Activated CD4-positive, CD25-positive, alpha-beta regulatory T cell treated with anti-CD3 and anti-CD28 coated beads, Interleukin-2, amount 50 U/mL, for 24 hours (primary cell): ENCODE measurements at regions not wholly inside any gene's neighbourhood (a gene's known extent, or its start where the extent isn't known, plus 50 kb on each side); places are given as distances from the start of the nearest gene placed in this dataset.
"Not testable (repeated sequence)": the region's sequence is repeated elsewhere in the genome, so short reads cannot be mapped to it uniquely, and the experiment has no call there.

Experiments used
- ATAC-seq, 2 donors: fragments of 150-1000 bp; cut with Tn5 transposase; one replicate each; pipeline ENCODE4 v1.10.0; 2021; ENCODE audit warnings: mild to moderate bottlenecking in 1 of 2, moderate library complexity in 1 of 2

DNA sequence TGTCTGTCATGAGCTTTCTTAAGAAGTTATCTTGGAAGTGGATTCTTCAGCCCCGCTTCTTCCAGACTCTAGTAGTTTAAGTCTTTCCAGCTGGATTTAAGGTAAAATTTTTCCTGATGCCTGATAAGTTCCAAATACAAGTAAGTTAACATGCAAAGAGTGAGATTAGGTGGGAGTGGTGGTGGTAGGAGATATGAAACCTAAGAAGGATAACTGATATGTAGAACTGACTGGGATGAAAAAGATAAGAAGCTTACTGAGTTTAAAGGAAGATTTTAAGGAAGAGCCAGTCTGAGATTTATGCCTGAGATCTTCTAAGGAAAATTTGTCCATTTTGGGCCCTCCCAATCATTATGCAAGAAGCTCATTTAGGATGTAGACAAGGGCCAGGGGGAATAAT is 250.9 kb upstream of the SYT10 start:
- no peak for ATAC-seq

DNA sequence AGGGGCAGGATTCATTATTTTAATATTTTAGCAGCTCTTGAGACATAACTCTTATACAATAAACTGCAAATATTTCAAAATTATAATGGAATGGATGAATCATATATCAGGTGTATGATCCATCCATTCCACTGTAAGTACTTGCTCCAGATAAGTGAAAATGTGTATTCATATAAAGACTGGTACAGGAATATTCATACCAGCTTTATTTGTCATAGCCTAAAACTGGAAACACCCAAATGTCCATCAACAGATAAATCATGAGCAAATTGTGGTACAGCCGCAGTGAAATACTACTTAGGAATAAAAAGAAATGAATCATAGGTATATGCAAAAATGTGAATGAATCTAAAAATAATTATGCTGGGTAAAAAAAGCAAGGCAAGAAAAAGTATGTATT is 263.6 kb upstream of the SYT10 start:
- no peak for ATAC-seq

DNA sequence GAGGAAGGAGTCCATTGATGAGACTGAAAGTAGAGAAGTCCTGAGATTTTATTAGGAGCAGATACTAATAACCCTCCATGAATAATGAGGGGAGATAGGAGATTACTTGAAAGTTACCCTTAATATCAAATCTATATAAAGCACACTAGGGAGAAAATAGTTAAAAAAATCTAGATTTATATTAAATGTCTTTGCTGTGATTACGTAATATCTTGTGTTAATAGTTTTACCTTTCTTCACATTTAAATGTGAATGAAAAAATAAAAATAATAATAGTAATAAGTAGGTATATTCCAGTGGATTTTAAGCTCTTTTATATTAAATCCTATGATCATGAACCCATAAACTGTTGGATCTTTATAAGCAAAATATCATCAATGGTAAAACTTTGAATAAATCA is 267.3 kb upstream of the SYT10 start:
- no peak for ATAC-seq

DNA sequence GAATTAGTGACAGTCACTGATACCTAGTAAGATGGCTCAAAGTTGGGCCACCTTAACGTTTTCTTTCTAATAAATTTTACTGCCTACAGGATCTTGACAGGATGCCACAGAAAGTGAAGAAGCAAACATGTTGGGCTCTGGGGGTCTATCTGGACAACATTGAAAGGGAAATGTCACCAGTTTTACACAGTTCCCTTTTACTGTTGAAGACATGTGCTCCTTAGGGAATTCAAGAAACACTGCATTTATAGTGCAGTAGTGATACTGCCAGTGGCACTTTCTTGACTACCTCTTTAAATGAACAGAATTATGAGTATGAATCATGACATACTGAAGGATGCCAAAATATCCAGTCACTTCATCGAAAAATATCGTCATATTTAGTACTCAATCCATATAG is 269.3 kb upstream of the SYT10 start:
- no peak for ATAC-seq

DNA sequence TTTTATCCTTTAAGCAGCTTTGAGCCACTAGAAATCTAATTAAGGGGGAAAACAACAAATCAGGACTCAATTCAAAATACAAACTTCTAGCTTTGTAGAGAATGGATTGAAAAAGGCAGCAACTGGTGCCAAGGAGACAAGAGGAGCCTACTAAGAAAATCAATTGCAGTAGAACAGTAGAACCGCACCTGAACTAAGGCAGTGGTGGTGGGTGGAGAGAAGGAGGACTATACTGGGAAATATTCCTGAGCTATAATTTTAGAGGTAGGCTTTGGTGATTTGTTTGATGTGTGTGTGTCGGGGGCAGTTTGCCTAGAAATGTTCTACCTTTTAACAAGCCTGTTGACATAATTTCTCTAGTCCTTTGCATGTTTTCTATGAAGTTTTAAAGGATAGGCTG is 270.9 kb upstream of the SYT10 start:
- no peak for ATAC-seq

DNA sequence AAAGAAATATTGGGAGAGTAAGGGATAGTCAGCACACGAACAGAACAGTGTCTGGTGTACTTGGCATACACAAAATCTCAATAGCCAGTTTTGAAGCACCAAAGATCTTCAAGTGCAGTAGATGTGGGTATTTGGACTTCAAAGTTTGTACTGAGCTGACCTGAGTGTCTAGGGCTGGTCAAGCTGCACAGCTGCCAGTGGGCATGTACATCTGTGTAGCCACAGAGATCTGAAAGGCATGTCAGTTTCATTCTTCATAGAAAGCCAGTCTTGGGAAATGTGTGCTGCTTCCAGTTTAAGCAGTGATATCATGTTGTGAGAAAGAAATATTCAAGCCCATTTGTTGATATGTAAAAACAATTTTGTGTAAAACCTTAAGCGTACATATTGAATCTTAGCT is 279.0 kb upstream of the SYT10 start:
- ATAC-seq = no peak

DNA sequence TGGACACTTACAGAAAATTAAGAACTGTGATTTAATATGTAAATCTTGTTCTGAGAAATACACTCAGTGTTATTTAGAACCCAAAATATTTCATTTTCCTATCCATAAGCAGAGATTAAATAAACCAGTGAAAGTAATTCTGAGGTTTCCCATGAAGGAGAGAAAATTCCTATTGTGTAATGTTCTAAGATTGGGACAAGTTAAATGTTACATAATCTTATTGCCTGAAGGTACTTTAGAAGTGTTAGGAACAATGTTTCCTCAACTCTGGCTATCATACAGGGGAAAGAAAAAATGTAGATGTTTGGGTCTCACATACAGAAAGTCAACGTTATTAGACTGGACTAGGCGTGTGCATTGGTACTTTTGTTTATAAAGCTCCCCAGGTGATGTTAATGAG is 281.9 kb upstream of the SYT10 start:
- no peak for ATAC-seq

DNA sequence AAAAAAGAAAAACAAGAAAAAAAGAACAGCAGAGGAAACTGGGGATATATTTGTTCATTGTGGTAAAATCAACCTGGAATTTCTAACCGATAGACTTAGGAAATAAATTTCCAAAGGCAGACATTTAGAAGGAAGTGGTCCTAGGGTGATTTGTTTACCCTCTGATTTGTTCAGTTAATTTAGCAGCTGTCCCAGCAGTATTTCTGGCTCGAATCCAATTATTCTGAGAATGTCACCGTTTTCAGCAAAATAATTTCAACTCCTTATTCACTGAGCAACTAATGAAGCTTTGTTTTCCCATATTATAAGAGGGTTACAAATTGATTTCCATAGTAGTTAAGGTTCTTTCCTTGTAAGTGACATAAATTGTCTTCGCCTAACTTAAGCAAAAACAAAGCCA is 285.2 kb upstream of the SYT10 start:
- ATAC-seq = no peak

DNA sequence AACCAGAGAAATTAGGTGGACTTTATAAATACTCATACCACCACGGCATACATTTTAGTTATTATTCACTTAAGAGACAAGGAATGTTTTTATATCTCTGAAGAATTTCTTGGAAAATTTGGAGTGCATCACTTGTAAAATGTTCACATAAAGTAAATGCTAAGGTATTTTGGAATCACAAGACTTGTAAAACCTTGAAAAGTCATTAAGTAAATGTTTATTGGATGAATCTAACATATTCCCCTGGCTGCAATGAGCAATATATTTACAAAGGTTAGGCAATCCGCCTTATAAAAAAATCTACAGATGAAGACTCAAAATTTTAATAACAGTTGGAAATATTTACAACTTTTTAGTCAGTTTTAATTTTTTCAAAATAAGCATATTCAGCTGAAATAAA is 287.4 kb upstream of the ALG10 start:
- ATAC-seq = no peak

DNA sequence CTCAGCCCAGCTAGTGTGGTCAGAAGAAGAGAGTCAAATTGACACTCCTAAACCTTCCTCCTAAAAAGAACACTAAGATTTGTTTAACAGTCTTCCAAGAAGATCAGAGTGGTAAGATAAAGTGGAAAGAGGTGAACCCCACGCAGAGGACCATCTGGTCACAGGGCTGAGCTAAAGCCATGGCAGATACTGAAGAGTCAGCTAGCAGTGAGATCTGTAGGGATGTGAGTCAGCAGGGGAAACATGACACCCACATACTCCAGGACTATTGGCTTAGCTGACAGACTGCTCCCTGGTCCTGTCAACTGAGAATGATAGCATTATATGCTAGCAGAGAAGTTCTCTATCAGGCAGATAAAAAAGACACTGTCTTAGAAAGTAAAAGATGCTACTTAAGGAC is 269.4 kb upstream of the ALG10 start:
- ATAC-seq = no peak

DNA sequence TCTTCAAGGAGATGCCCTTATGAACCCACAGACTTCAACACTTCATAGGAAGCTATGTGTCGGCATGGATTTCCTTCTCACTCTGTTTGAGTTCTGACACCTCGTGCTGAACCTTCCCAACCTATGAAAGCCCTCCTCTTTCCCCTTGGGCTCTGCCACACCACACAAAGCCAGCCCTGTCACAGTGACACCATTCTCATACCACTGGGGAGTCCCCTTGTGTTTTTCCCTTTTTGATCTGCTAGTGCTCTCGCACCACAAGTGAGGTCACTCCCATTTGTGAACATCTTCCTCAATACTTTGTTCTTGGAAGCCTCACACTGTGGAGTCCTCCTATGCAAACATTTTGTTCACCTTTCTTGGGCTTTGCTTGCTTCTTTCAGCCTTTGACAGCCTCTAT is 264.6 kb upstream of the ALG10 start:
- ATAC-seq = no peak

DNA sequence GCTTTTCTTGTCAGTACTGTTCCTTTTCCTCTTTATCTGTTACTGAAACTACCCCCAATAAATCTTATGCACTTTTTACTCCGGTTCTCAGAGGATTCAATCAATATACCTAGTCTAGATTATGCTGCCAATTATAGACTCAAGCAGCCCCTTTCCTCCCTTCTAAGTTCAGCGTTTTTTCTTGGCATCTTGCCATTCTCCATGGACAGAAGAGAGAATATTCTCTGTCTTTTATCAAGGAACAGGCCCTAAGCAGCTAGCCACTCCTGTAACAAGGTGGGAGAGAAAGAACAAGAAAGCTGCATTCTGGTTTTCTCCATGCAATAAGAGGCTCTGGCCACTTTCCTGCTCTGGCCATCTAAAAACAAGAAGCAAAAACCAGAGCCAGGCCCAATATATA is 263.0 kb upstream of the ALG10 start:
- no peak for ATAC-seq

DNA sequence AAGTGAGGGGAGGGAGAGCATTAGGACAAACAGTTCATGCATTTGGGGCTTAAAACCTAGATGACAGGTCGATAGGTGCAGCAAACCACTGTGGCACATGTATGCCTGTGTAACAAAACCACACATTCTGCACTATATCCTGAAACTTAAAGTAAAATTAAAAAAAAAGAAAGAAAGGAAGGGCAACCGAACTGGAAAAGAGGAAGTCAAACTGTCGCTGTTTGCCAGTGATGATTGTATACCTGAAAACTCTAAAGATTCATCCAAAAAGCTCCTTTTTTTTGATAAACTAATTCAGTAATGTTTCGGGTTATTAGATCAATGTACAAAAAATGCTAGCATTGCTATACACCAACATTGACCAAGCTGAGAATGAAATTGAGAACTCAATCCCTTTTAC is 259.0 kb upstream of the ALG10 start:
- no peak for ATAC-seq

DNA sequence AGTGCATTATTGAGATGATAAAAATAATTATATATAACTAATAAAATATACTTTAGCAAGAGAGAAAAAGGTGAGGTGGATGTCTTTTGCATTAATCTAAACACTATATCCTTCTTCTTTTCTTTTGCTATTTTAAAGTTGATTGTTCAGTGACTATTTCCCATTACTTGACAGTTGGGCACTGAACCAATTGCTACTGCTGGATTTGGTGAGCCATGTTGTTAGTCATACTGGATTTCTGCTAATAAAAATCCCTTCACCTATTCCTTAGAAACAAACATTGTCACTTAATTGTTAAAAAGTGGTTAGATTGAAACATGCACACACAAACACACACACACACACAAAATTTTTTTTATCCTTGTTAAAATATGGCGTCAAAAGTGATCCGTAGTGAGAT is 251.6 kb upstream of the ALG10 start:
- no peak for ATAC-seq

DNA sequence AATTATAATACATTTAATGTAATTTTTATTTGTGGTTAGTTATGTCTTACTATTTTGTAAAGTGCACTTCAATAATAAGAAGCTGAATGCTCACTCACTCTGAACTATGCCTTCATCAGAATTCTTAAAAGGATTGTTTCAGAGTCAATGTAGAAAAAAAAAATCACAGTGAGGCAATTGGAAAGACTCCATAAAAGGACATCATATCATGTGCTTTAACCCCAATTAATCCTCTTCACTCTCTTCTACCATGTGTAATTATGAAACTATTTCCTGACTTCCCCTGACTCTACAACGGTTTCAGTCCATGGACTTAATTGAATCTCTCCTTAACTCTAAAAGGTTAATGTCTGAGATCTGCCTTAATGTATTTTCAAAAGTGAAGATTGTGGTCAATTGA is 250.4 kb upstream of the ALG10 start:
- no peak for ATAC-seq

DNA sequence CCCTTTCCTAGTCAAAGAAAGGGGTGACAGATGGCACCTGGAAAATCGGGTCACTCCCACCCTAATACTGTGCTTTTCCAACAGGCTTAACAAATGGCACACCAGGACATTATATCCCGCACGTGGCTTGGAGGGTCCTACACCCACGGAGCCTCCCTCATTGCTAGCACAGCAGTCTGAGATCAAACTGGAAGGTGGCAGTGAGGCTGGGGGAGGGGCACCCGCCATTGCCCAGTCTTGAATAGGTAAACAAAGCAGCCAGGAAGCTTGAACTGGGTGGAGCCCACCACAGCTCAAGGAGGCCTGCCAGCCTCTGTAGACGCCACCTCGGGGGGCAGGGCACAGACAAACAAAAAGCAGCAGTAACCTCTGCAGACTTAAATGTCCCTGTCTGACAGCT is 249.2 kb upstream of the ALG10 start:
- not testable (repeated sequence) for ATAC-seq

DNA sequence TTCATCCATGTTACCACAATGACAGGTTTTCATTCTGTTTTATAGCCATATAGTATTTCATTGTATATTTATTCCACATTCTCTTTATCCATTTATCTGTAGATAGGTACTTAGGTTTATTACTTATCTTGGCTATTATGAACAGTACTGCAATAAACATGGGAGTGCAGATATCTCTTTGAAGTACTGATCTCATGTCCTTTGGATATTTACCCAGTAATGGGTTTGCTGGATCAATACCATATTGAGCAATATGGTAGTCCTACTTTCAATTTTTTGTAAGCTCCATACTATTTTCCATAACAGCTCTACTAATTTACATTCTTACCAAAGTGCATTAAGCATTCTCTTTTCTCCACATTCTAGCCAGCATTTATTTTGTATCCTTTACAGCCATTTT is 235.8 kb upstream of the ALG10 start:
- no peak for ATAC-seq

DNA sequence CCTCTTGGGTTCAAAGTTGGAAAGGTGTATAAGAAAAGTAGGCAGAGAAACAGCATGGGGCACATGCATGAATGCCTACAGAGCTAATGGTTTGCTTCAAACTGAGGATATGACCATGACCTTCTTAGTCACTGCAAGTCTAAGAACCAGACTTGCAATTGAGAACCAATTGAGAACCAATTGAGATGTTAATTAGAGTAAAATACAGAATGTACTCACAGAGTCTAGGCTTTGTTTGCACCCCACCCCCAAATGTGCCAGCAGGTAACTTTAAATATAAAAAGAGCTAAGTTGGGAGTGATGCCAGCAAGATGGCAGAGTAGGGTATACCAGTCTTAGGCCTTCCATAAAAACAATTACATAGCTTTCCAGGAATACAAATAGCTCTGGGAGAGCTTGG is 227.3 kb upstream of the ALG10 start:
- ATAC-seq = no peak

DNA sequence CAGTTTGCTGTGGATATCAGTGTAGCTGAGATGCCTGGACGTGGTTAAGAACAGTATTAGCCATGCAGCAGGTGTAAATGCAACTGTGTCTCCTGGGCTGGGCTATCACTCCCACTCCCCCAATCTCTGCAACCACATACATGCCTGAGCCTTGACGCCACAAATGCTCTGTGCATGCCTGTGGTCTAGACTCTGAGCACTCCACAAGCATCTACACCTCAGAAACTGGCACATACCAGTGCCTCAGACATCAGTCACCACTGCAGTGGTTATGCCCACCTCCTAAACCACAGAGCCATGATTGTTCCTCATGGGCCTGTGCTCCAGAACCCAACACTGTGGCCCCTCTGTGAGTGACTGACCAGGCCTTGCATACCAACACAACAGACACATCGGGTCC is 226.8 kb upstream of the ALG10 start:
- ATAC-seq = no peak

DNA sequence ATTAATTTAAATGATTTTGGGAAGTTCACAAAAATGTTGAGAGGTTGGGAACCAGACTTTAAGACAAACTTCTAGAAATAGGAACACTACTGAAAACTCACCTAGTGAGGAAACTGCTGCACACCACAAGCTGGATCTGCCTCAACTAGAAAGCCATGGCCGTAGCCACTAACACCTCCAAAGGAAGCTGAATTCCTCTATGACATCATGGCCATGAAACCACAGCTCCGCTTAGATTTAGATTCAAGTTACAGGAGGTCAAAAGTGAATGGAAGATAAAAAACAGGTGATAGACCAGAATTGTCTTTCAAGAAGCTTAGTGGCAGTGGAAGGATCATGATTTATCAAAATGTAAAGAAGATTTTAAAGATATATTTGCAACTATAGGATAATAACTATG is 208.8 kb upstream of the ALG10 start:
- no peak for ATAC-seq

DNA sequence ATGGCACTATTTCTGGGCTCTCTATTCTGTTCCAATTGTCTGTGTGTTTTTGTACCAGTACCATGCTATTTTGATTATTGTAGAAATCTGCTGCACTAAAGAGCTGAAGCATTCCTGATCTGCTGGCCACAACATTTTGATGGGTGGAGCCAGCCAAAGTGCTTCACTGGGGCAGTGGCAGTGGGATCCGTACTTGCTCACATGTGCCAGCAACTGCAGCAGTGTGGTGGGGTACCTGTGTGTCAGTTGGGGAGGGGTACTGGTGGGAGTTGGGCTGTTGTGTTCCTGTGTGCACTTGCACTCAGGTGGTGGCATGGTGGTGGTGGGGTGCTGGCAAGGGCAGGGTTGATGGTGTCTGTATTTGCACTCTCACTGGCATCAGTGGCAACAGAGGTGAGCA is 204.6 kb upstream of the ALG10 start:
- ATAC-seq = no peak

DNA sequence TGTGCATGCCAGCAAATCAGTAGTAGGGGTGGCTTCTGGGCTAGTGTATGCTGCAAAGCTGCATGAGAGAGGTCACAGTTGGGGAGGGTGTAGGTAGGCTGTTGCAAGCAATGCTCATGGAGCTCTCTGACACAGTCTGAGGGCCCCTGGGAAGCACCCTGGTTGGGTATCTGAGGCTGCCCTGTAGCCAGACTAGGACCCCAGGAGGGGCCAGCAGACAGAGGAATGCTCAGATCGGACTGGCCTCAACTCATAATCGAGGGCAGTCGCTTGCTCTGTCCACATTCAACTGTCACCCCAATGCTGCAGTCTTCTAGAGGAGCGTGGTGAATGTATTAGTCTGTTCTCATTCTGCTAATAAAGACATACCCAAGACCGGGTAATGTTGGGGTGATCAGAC is 204.0 kb upstream of the ALG10 start:
- ATAC-seq = peak in 1 of 2 donors; percentile 10

DNA sequence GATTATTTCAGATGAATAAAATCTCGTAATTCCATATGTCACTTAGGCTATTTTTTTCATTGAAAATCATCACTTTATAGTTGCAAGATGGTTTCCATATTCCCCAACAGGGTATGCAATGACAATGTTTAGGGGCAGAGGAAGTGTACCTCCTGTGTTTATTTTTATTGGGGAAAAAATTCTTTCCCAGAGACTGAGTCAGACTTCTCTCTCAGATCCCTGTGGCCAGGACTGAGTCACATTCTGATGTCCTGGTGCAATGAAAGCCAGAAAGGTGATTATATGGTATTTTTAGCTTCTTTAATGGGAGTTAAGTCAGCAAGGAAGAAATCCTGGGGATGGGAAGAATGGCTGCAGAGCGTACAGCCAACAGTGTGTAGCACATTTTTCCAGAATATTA is 196.9 kb upstream of the ALG10 start:
- ATAC-seq = no peak

DNA sequence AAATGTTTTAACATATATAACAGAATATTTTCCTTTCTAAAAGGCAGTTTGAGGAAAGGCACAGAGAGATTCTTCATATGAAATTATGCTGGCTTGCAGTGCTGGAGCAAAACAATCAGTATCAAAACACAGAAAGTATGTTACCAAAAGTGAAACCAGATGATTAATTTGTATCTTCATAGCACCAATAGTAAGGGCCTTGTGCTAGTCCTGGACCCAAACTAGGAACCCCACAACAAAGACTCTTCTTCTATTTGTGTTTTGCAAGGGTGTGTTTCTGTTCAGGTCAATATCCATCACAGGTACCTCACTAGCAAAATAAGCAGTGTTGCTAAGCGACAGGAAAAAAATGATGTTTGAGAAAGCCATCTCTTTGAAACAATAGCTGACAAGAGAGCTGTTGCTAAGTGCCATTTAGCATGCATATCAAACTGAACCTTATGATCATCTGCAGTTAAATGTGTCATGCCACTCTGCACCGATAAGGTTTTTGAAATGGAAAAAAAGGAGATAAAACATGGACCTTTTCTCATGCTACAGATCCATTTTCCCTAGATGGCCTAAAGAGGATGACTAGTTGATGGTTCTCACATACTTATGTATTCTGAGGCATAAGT is 196.2 kb upstream of the ALG10 start:
- no peak for ATAC-seq

DNA sequence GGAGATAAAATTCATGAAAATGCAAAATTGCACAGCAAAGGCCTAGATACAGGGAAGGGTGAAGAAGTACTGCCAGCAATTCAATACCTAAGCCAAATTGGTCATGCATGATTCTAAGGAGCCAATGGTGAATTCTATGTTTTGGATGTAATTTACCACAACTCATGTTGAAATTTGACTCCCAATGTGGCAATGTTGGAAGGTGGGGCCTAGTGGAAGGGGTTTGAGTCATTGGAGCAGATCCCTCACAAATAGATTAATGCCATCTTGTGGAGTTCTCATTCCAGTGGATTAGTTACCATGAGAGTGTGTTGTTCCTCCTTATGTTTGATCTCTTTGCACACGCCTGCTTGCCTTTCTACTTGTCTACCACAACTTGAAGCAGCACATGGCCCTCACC is 194.0 kb upstream of the ALG10 start:
- no peak for ATAC-seq

DNA sequence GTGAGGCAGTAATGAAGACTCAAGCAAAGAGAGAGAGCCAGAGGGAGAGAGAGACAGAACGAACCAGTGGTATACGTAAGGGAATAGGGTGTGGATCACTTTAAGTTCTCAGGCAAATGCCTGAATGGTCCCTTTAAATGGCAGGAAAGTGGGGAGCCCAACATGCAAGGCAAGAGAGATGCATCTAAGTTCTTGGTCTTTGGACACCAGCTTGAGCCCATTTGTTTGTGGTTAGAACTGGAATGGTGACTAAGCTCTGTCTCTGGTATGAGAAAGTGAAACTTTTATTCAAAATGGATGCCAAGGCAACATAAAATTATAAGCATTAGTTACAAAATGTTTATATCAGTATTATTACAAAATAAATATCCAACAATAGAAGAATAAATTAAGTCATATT is 192.2 kb upstream of the ALG10 start:
- ATAC-seq = no peak
